ENCODE measurements at regions not wholly inside any gene's neighbourhood (a gene's known extent, or its start where the extent isn't known, plus 50 kb on each side); places are given as distances from the start of the nearest gene placed in this dataset.

GRCh38 chr4:83821493-83821892 lies 285.6 kb downstream of the GPAT3 start:
- DNase-seq (ENCODE audit: low spot score in 2 of 2): no peak
- Histone ChIP-seq H3K27me3 (no peaks in the 10 kb centered on the region), H3K27ac (no peak overlapping the region), H3K9me3 (peaks cover 0 to 16% (median 0%) of the 10 kb centered on the region in 4 donors), H3K4me3 (no peak overlapping the region), H3K4me1 (no peaks in the 10 kb centered on the region), H3K36me3 (no peaks in the 10 kb centered on the region)
- TF ChIP-seq POLR2A (IDR thresholded peaks at IDR 0.05) (no peak), EP300 (IDR thresholded peaks at IDR 0.05) (no peak), CTCF (IDR thresholded peaks at IDR 0.05) (no peak)

GRCh38 chr4:83819582-83819981 lies 283.7 kb downstream of the GPAT3 start:
- no peak overlapping the region for H3K27ac ChIP-seq
- no peak overlapping the region for H3K4me3 ChIP-seq
- TF ChIP-seq POLR2A (IDR thresholded peaks at IDR 0.05) (no peak), EP300 (IDR thresholded peaks at IDR 0.05) (no peak), CTCF (IDR thresholded peaks at IDR 0.05) (no peak)
- H3K4me1 ChIP-seq: no peaks in the 10 kb centered on the region
- WGBS, 2 donors: 76 to 86% methylated on average over 1 of the region's 1 CpG
- H3K27me3 ChIP-seq: no peaks in the 10 kb centered on the region
- no peaks in the 10 kb centered on the region for H3K36me3 ChIP-seq
- H3K9me3 ChIP-seq: peaks cover 0 to 16% (median 0%) of the 10 kb centered on the region in 4 donors
- no peak for DNase-seq (ENCODE audit: low spot score in 2 of 2)

- no peak overlapping the region for H3K27ac ChIP-seq
- H3K9me3 ChIP-seq: no peaks in the 10 kb centered on the region
- no peaks in the 10 kb centered on the region for H3K36me3 ChIP-seq
- H3K27me3 ChIP-seq: no peaks in the 10 kb centered on the region
- H3K4me3 ChIP-seq: no peak overlapping the region
- no peaks in the 10 kb centered on the region for H3K4me1 ChIP-seq
- 80 to 83% methylated on average over 1 of the region's 1 CpG for WGBS, 2 donors
- DNase-seq (ENCODE audit: low spot score in 2 of 2): no peak
- TF ChIP-seq EP300 (IDR thresholded peaks at IDR 0.05): no peak
- TF ChIP-seq POLR2A (IDR thresholded peaks at IDR 0.05): no peak
- no peak for TF ChIP-seq CTCF (IDR thresholded peaks at IDR 0.05)
These were observed 274.5 kb downstream of the GPAT3 start for GRCh38 chr4:83810428-83810827.

- no peaks in the 10 kb centered on the region for H3K27me3 ChIP-seq
- no peak overlapping the region for H3K27ac ChIP-seq
- DNase-seq (ENCODE audit: low spot score in 2 of 2): no peak
- no peaks in the 10 kb centered on the region for H3K4me1 ChIP-seq
- H3K9me3 ChIP-seq: no peaks in the 10 kb centered on the region
- TF ChIP-seq CTCF (IDR thresholded peaks at IDR 0.05): no peak
- no peak for TF ChIP-seq POLR2A (IDR thresholded peaks at IDR 0.05)
- TF ChIP-seq EP300 (IDR thresholded peaks at IDR 0.05): no peak
- WGBS, 2 donors: 55 to 72% methylated on average over 2 of the region's 2 CpGs
- no peak overlapping the region for H3K4me3 ChIP-seq
- no peaks in the 10 kb centered on the region for H3K36me3 ChIP-seq
These were observed 273.7 kb downstream of the GPAT3 start for GRCh38 chr4:83809581-83809980.

GRCh38 chr4:83793481-83793880 lies 257.6 kb downstream of the GPAT3 start:
- H3K4me3 ChIP-seq: no peak overlapping the region
- no peaks in the 10 kb centered on the region for H3K9me3 ChIP-seq
- no peaks in the 10 kb centered on the region for H3K36me3 ChIP-seq
- H3K4me1 ChIP-seq: no peaks in the 10 kb centered on the region
- no peak for DNase-seq (ENCODE audit: low spot score in 2 of 2)
- no peak overlapping the region for H3K27ac ChIP-seq
- no peaks in the 10 kb centered on the region for H3K27me3 ChIP-seq
- TF ChIP-seq CTCF (IDR thresholded peaks at IDR 0.05): no peak
- no peak for TF ChIP-seq POLR2A (IDR thresholded peaks at IDR 0.05)
- TF ChIP-seq EP300 (IDR thresholded peaks at IDR 0.05): no peak
- 50 to 72% methylated on average over 2 of the region's 2 CpGs for WGBS, 2 donors

Data from tibial nerve (tissue), 4 donors.